PFSK-1 (cell line): ENCODE measurements at regions not wholly inside any gene's neighbourhood (a gene's known extent, or its start where the extent isn't known, plus 50 kb on each side); places are given as distances from the start of the nearest gene placed in this dataset.

ENCODE experiments used
- POLR2AphosphoS5 ChIP-seq: IDR thresholded peaks from 2 replicates; pipeline ENCODE4 v1.6.1; 2012; ENCODE audit warnings: low read depth, mild to moderate bottlenecking, control low read depth, low read length, moderate library complexity
- REST ChIP-seq, 2 experiments: IDR thresholded peaks; 2 replicates each; pipeline versions ENCODE4 v1.6.1 to v1.8.0; 2011 to 2012; ENCODE audit warnings: low read depth in 2 of 2, low read length in 2 of 2, control low read depth in 1 of 2, inconsistent platforms in 1 of 2, mild to moderate bottlenecking in 1 of 2, moderate library complexity in 1 of 2; ENCODE audit not compliant: insufficient read depth in 1 of 2
- SIN3A ChIP-seq: IDR thresholded peaks from 2 replicates; pipeline ENCODE4 v1.6.1; 2012; ENCODE audit warnings: mild to moderate bottlenecking, low read length, moderate library complexity, borderline replicate concordance; ENCODE audit not compliant: insufficient read depth
- TAF1 ChIP-seq: IDR thresholded peaks from 2 replicates; pipeline ENCODE4 v1.6.1; 2012; ENCODE audit warnings: low read length, control low read depth, borderline replicate concordance; ENCODE audit not compliant: insufficient read depth

- TF ChIP-seq SIN3A (no peak), REST (IDR thresholded peaks at IDR 0.05; ENCODE audit: insufficient read depth in 1 of 2, low read depth in 2 of 2, low read length in 2 of 2) (no peak), POLR2AphosphoS5 (no peak), TAF1 (no peak)
Observed at GRCh38 chr5:171595401-171595800, 176.0 kb downstream of the FGF18 start.
